ENCODE measurements at regions not wholly inside any gene's neighbourhood (a gene's known extent, or its start where the extent isn't known, plus 50 kb on each side); places are given as distances from the start of the nearest gene placed in this dataset.

DNA sequence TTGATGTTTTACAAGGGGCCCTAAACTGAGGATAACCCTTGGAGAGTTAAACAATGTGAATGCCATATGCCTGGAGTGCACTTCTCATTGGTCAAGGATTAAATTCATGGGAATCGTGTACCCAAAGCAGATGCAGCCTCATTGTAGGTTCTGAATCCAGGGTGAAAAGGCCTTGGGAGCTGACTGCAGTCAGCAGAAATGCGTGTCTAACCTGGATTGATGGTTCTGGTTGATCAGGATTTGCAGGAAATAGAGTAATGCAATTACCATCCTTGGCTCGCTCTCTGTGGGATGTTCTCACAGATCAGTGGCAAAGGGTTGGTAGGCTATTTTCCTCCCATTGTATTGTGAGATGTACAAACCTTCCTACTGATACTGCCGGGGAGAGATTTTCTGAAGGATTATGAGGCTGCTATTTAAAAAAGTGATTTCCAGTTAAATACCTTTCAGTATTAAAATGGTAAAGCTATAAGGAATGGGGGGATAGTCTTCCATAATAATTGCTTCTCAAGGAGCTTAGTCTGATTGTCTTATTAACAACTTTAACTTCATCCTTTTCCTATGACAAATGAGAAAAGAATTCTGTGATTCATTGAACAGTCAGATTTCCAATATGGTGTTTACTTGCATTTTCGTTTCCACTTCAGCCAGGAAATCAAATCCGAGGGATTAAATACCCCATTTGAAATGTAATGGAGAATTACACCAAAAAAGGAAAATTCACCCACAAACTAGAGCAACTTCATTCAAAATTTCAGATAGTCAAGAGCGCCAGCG lies 1028.1 kb upstream of the EEF2KMT start:
- H3K4me1 ChIP-seq (ENCODE audit: insufficient read depth, low read length), result no peaks in the 10 kb centered on the region
- no peaks in the 10 kb centered on the region for H4K20me1 ChIP-seq (ENCODE audit: insufficient read depth, low read length)
- H3K27ac ChIP-seq (ENCODE audit: extremely low read length, insufficient read depth, low read length), result no peak overlapping the region
- no peak overlapping the region for H2AFZ ChIP-seq (ENCODE audit: low read length)
- no peak for ATAC-seq
- no peak overlapping the region for H3K9ac ChIP-seq (ENCODE audit: insufficient read depth, low read depth, low read length)
- intact Hi-C loops (cut with micrococcal nuclease; ENCODE audit: unreplicated experiment) (no loop called here), in situ Hi-C loops (cut with HindIII; ENCODE audit: extremely low pct_ligation_motif_present, low pct_unique_long_range_greater_than_20kb) (no loop called here)
- CTCF ChIA-PET (ENCODE audit: low intra/inter-chr PET ratio, low total read pairs), result no interaction called here
- H3K4me3 ChIP-seq (replicated peaks in 1 of 3; ENCODE audit: insufficient read depth in 1 of 3, low read depth in 2 of 3, low read length in 3 of 3), result no peak overlapping the region
- no peak overlapping the region for H3K4me2 ChIP-seq (ENCODE audit: low read depth, low read length)
- POLR2A ChIA-PET, result no interaction called here
- no peaks in the 10 kb centered on the region; a peak in 1 of 5 replicates for H3K27me3 ChIP-seq (ENCODE audit: control insufficient read depth in 1 of 2, insufficient read depth in 2 of 2, low read length in 2 of 2)
- no peaks in the 10 kb centered on the region for H3K79me2 ChIP-seq (ENCODE audit: insufficient read depth, low read length)
- no TSS peak for BruUV-seq (replicated peaks)
- no peak for DNase-seq (ENCODE audit: low spot score)
- 16% methylated on average over 6 of the region's 8 CpGs for WGBS (ENCODE audit: low lambda C conversion rate)
- H3K36me3 ChIP-seq (replicated peaks in 1 of 2; ENCODE audit: control insufficient read depth in 1 of 2, insufficient read depth in 2 of 2, low read length in 2 of 2), result no peaks in the 10 kb centered on the region
- FAIRE-seq, result no peak
- 0 out of 2 replicates have a peak, but pooled peaks cover 3% of the 10 kb centered on the region for H3K9me3 ChIP-seq (ENCODE audit: low read length)
- no peak for TF ChIP-seq RAD21 (CRISPR knock-in tag; IDR thresholded peaks at IDR 0.05)
- no peak for TF ChIP-seq THYN1 (CRISPR knock-in tag; IDR thresholded peaks at IDR 0.05; ENCODE audit: borderline replicate concordance, low read depth)
- TF ChIP-seq ZNF180 (CRISPR knock-in tag; IDR thresholded peaks at IDR 0.05; ENCODE audit: borderline replicate concordance, low read depth), result no peak
- TF ChIP-seq, protein P1, sequence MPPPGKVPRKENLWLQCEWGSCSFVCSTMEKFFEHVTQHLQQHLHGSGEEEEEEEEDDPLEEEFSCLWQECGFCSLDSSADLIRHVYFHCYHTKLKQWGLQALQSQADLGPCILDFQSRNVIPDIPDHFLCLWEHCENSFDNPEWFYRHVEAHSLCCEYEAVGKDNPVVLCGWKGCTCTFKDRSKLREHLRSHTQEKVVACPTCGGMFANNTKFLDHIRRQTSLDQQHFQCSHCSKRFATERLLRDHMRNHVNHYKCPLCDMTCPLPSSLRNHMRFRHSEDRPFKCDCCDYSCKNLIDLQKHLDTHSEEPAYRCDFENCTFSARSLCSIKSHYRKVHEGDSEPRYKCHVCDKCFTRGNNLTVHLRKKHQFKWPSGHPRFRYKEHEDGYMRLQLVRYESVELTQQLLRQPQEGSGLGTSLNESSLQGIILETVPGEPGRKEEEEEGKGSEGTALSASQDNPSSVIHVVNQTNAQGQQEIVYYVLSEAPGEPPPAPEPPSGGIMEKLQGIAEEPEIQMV (CRISPR knock-in tag; IDR thresholded peaks at IDR 0.05; ENCODE audit: low read depth), result no peak
- no peak for TF ChIP-seq ZNF350 (CRISPR knock-in tag; IDR thresholded peaks at IDR 0.05; ENCODE audit: borderline replicate concordance, low read depth)
- no peak for TF ChIP-seq ZNF501 (CRISPR knock-in tag; IDR thresholded peaks at IDR 0.05)
- TF ChIP-seq, protein P2, sequence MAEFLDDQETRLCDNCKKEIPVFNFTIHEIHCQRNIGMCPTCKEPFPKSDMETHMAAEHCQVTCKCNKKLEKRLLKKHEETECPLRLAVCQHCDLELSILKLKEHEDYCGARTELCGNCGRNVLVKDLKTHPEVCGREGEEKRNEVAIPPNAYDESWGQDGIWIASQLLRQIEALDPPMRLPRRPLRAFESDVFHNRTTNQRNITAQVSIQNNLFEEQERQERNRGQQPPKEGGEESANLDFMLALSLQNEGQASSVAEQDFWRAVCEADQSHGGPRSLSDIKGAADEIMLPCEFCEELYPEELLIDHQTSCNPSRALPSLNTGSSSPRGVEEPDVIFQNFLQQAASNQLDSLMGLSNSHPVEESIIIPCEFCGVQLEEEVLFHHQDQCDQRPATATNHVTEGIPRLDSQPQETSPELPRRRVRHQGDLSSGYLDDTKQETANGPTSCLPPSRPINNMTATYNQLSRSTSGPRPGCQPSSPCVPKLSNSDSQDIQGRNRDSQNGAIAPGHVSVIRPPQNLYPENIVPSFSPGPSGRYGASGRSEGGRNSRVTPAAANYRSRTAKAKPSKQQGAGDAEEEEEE (CRISPR knock-in tag; IDR thresholded peaks at IDR 0.05; ENCODE audit: borderline replicate concordance), result no peak
- TF ChIP-seq TEAD2 (CRISPR knock-in tag; IDR thresholded peaks at IDR 0.05), result no peak
- no peak for TF ChIP-seq ZNF256 (CRISPR knock-in tag; conservative IDR thresholded peaks at IDR 0.05)
- TF ChIP-seq ZNF484 (CRISPR knock-in tag; IDR thresholded peaks at IDR 0.05; ENCODE audit: borderline replicate concordance, low read depth), result no peak
- no peak for TF ChIP-seq ZNF839 (CRISPR knock-in tag; IDR thresholded peaks at IDR 0.05; ENCODE audit: borderline replicate concordance)
- TF ChIP-seq ZNF564 (CRISPR knock-in tag; IDR thresholded peaks at IDR 0.05), result no peak
- TF ChIP-seq SMARCE1 (IDR thresholded peaks at IDR 0.05; ENCODE audit: borderline replicate concordance), result no peak
- TF ChIP-seq, protein P3, sequence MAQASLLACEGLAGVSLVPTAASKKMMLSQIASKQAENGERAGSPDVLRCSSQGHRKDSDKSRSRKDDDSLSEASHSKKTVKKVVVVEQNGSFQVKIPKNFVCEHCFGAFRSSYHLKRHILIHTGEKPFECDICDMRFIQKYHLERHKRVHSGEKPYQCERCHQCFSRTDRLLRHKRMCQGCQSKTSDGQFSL (CRISPR knock-in tag; IDR thresholded peaks at IDR 0.05), result no peak
- TF ChIP-seq, protein P4, sequence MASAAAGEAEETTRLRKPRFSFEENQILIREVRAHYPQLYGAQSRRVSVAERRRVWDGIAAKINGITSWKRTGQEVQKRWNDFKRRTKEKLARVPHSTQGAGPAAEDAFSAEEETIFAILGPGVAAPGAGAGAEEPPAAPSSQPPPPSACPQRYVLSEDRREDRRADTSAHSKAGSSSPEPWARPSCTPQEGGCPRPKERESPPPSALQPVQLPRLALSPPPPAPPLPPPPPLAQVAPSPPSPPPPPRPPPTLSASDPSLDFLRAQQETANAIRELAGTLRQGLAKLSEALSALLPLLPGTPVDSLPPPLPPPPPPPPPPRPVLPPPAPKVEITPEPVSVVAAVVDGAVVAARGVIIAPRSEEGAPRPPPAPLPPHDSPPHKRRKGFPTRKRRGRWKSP (CRISPR knock-in tag; IDR thresholded peaks at IDR 0.05), result no peak
- no peak for TF ChIP-seq ARID5B (CRISPR knock-in tag; IDR thresholded peaks at IDR 0.05)

All from HepG2 (cell line).